HCT116 (cell line): ENCODE measurements at regions not wholly inside any gene's neighbourhood (a gene's known extent, or its start where the extent isn't known, plus 50 kb on each side); places are given as distances from the start of the nearest gene placed in this dataset.

Source experiments
- ATAC-seq: fragments of 200-7000 bp; cut with Tn5 transposase; 2 replicates; pipeline ENCODE4 v1.9.1; 2020; ENCODE audit warnings: mild to moderate bottlenecking, moderate library complexity
- BruUV-seq: library from RNA; stranded (reverse); fragments of 400-500 nt; replicated peaks from 2 replicates; lab custom pipeline; 2021; lab: Mats Ljungman, UMichigan
- CTCF ChIA-PET: fragments of 300-600 bp; sonication (Branson Sonifier 250); formaldehyde crosslinking; loops from one replicate; lab custom pipeline; 2021; ENCODE audit warnings: antibody characterized with exemption; lab: Charles Lee
- POLR2A ChIA-PET: fragments of 300-600, 350-600 bp; sonication (Branson Sonifier 250); formaldehyde crosslinking; loops from one replicate; lab custom pipeline; 2021; ENCODE audit warnings: antibody characterized with exemption; lab: Charles Lee
- RAD21 ChIA-PET, 2 experiments: fragments of 300-600 bp; sonication (Branson Sonifier 250); formaldehyde crosslinking; loops; one replicate each; lab custom pipeline; 2023; ENCODE audit warnings: low total read pairs in 2 of 2; ENCODE audit not compliant: uncharacterized antibody in 2 of 2, unreplicated experiment in 2 of 2, low non-redundant PET in 1 of 2; lab: Charles Lee
- DNase-seq: peaks from one replicate; pipeline ENCODE4 v3.0.0-alpha.2; 2010; ENCODE audit warnings: low read depth, low spot score
- H2AFZ ChIP-seq: fragments of 200-600 bp; shearing (Covaris generic), sonication (generic); 2 replicates; pipeline ENCODE4 v1.6.1; 2017; ENCODE audit warnings: low read depth, mixed run types, mixed read lengths, antibody characterized with exemption, low read length; ENCODE audit not compliant: poor library complexity, severe bottlenecking
- H3K27ac ChIP-seq: 2 replicates; pipeline ENCODE4 v1.5.1; 2012; ENCODE audit warnings: low read depth, low read length
- H3K27me3 ChIP-seq: fragments of 200-600 bp; sonication (generic); 2 replicates; pipeline ENCODE4 v1.6.1; 2016; ENCODE audit warnings: mixed run types, low read length, mixed read lengths; ENCODE audit not compliant: insufficient read depth
- H3K36me3 ChIP-seq, 2 experiments: fragments of 200-500 bp in 1 of 2; fragments of 200-600 bp in 1 of 2; sonication (Bioruptor generic) in 1 of 2; sonication (generic) in 1 of 2; 2 replicates each; pipeline versions ENCODE4 v1.5.1 to v1.6.1; 2014 to 2016; ENCODE audit warnings: low read length in 2 of 2, inconsistent platforms in 1 of 2, mixed read lengths in 1 of 2, mixed run types in 1 of 2; ENCODE audit not compliant: insufficient read depth in 2 of 2, control insufficient read depth in 1 of 2
- H3K4me1 ChIP-seq, 2 experiments: fragments of 200-600 bp in 1 of 2; sonication (generic) in 1 of 2; 2 replicates each; pipeline versions ENCODE4 v1.5.1 to v1.6.1; 2012 to 2017; ENCODE audit warnings: low read length in 2 of 2, inconsistent platforms in 1 of 2, mild to moderate bottlenecking in 1 of 2, mixed read lengths in 1 of 2, mixed run types in 1 of 2, moderate library complexity in 1 of 2; ENCODE audit not compliant: insufficient read depth in 2 of 2, control insufficient read depth in 1 of 2
- H3K4me2 ChIP-seq: fragments of 200-600 bp; sonication (generic); 2 replicates; pipeline ENCODE4 v1.6.1; 2017; ENCODE audit warnings: mixed run types, low read length, mixed read lengths
- H3K4me3 ChIP-seq, 2 experiments: fragments of 200-600 bp in 1 of 2; sonication (generic) in 1 of 2; replicated peaks in 1 of 2; 2 replicates each; pipeline ENCODE4 v1.5.1; 2011 to 2016; ENCODE audit warnings: low read length in 2 of 2, control low read depth in 1 of 2, low read depth in 1 of 2, mild to moderate bottlenecking in 1 of 2, mixed read lengths in 1 of 2, mixed run types in 1 of 2
- H3K79me2 ChIP-seq: fragments of 200-600 bp; sonication (generic); 2 replicates; pipeline ENCODE4 v1.6.1; 2017; ENCODE audit warnings: mild to moderate bottlenecking, mixed run types, low read length, moderate library complexity, mixed read lengths; ENCODE audit not compliant: insufficient read depth
- H3K9ac ChIP-seq: fragments of 200-600 bp; sonication (generic); 2 replicates; pipeline ENCODE4 v1.6.1; 2016; ENCODE audit warnings: low read length, mixed read lengths
- H3K9me2 ChIP-seq: fragments of 200-600 bp; sonication (generic), shearing (Covaris generic); 2 replicates; pipeline ENCODE4 v1.6.1; 2017; ENCODE audit warnings: mixed run types, mild to moderate bottlenecking, moderate library complexity; ENCODE audit not compliant: insufficient read depth
- H3K9me3 ChIP-seq, 2 experiments: fragments of 200-500 bp in 1 of 2; fragments of 200-600 bp in 1 of 2; sonication (Bioruptor generic) in 1 of 2; sonication (generic) in 1 of 2; 2 replicates each; pipeline ENCODE4 v1.6.1; 2014 to 2017; ENCODE audit warnings: low read length in 2 of 2, mixed read lengths in 2 of 2, inconsistent platforms in 1 of 2, low read depth in 1 of 2, mild to moderate bottlenecking in 1 of 2, mixed run types in 1 of 2, moderate library complexity in 1 of 2; ENCODE audit not compliant: control insufficient read depth in 1 of 2, insufficient read depth in 1 of 2
- H4K20me1 ChIP-seq: fragments of 200-600 bp; sonication (generic), shearing (Covaris generic); 2 replicates; pipeline ENCODE4 v1.6.1; 2017; ENCODE audit warnings: mixed run types, mild to moderate bottlenecking, moderate library complexity; ENCODE audit not compliant: insufficient read depth
- CBX3 ChIP-seq: IDR thresholded peaks from 2 replicates; pipeline ENCODE4 v1.6.1; 2012; ENCODE audit warnings: low read depth
- CEBPB ChIP-seq: IDR thresholded peaks from 2 replicates; pipeline ENCODE4 v1.6.1; 2012; ENCODE audit warnings: low read depth
- ELF1 ChIP-seq: IDR thresholded peaks from 2 replicates; pipeline ENCODE4 v1.6.1; 2012; ENCODE audit warnings: low read depth, borderline replicate concordance
- EZH2phosphoT487 ChIP-seq: fragments of 200-600 bp; IDR thresholded peaks from 2 replicates; pipeline ENCODE4 v1.6.1; 2018; ENCODE audit warnings: antibody characterized with exemption, borderline replicate concordance
- FOSL1 ChIP-seq: IDR thresholded peaks from 2 replicates; pipeline ENCODE4 v1.6.1; 2012; ENCODE audit warnings: low read depth
- JUND ChIP-seq: IDR thresholded peaks from 2 replicates; pipeline ENCODE4 v1.6.1; 2012
- POLR2AphosphoS5 ChIP-seq: IDR thresholded peaks from 2 replicates; pipeline ENCODE4 v1.6.1; 2011; ENCODE audit warnings: mild to moderate bottlenecking, low read depth, low read length, moderate library complexity
- RAD21 ChIP-seq: IDR thresholded peaks from 2 replicates; pipeline ENCODE4 v1.6.1; 2012; ENCODE audit warnings: low read depth, mild to moderate bottlenecking
- SP1 ChIP-seq: IDR thresholded peaks from 2 replicates; pipeline ENCODE4 v1.6.1; 2012; ENCODE audit warnings: low read depth
- TCF7L2 ChIP-seq: IDR thresholded peaks from 2 replicates; pipeline ENCODE4 v1.7.0; 2011; ENCODE audit warnings: borderline replicate concordance, inconsistent platforms; ENCODE audit not compliant: insufficient read depth, insufficient read length; ENCODE audit errors: extremely low read depth
- YY1 ChIP-seq: IDR thresholded peaks from 2 replicates; pipeline ENCODE4 v1.6.1; 2011; ENCODE audit warnings: low read length, low read depth, moderate library complexity, mild to moderate bottlenecking; ENCODE audit not compliant: insufficient replicate concordance; ENCODE audit errors: extremely low read depth
- ZFX ChIP-seq: fragments of 450-650 bp; IDR thresholded peaks from 2 replicates; pipeline ENCODE4 v1.6.1; 2017
- ZNF274 ChIP-seq: fragments of 200-500 bp; sonication (Bioruptor generic); IDR thresholded peaks from 2 replicates; pipeline ENCODE4 v1.6.1; 2014; ENCODE audit warnings: mild to moderate bottlenecking, low read depth, low read length, inconsistent platforms
- intact Hi-C: fragments of 100-400 bp; cut with micrococcal nuclease; formaldehyde crosslinking; loops from 2 replicates; pipeline ENCODE4 v1.10.0; 2022
- TF ChIP-seq, protein P1 (sequence below): IDR thresholded peaks from 2 replicates; pipeline ENCODE4 v1.6.1; 2011; ENCODE audit warnings: mild to moderate bottlenecking, low read length, moderate library complexity; ENCODE audit not compliant: insufficient replicate concordance; ENCODE audit errors: extremely low read depth
- TF ChIP-seq, protein P2 (sequence below), 3 experiments: fragments of 200-600 bp in 1 of 3; sonication (generic) in 1 of 3; IDR thresholded peaks in 2 of 3; conservative IDR thresholded peaks in 1 of 3; 2 replicates each; pipeline ENCODE4 v1.5.1; 2012 to 2017; ENCODE audit warnings: low read depth in 2 of 3, low read length in 2 of 3, antibody characterized with exemption in 1 of 3, borderline replicate concordance in 1 of 3, control low read depth in 1 of 3, mild to moderate bottlenecking in 1 of 3, mixed read lengths in 1 of 3, mixed run types in 1 of 3, moderate library complexity in 1 of 3; ENCODE audit not compliant: insufficient read depth in 1 of 3

DNA sequence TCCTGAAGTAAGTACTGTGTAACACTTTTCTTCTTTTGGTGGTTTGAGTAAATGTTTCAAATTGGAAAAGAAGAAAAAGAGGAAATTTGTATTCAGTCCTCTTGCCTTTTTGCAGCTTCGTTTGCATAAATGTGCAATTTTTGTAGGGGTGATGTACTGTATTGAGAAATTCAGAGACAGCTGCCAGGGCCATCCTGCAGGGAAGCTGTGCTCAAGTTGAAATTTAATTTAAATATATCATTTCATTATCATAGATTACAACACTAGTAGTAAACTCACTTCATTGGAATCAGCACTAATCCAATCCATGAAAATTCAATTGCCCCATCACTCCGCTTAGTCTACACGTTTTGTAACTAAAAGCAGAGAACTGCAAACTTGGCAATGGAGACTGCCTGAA is 415.4 kb downstream of the DNAJB9 start:
- no peaks in the 10 kb centered on the region for H3K79me2 ChIP-seq
- H3K9me3 ChIP-seq, result no peaks in the 10 kb centered on the region
- DNase-seq (no peak), ATAC-seq (no peak)
- no peaks in the 10 kb centered on the region for H3K4me1 ChIP-seq
- H2AFZ ChIP-seq, result no peak overlapping the region
- H3K4me3 ChIP-seq, result no peak overlapping the region
- H3K9me2 ChIP-seq, result no peaks in the 10 kb centered on the region
- no TSS peak for BruUV-seq
- H3K9ac ChIP-seq, result no peak overlapping the region
- CTCF ChIA-PET, result no interaction called here
- POLR2A ChIA-PET, result interaction anchor here (0.6 kb wide), 1 partner anchor 327 kb away, joined by 3 read pairs; no protein-coding TSS in a partner anchor
- intact Hi-C loops, result loop anchor here (10.0 kb wide), 1 partner anchor 490 kb away; no protein-coding TSS in a partner anchor
- H3K27me3 ChIP-seq, result no peaks in the 10 kb centered on the region
- H3K4me2 ChIP-seq, result no peak overlapping the region
- no peaks in the 10 kb centered on the region for H3K36me3 ChIP-seq
- TF ChIP-seq JUND (no peak), ZFX (no peak), RAD21 (no peak), FOSL1 (no peak), POLR2AphosphoS5 (no peak), CBX3 (no peak), CEBPB (no peak)
- TF ChIP-seq, protein P1, sequence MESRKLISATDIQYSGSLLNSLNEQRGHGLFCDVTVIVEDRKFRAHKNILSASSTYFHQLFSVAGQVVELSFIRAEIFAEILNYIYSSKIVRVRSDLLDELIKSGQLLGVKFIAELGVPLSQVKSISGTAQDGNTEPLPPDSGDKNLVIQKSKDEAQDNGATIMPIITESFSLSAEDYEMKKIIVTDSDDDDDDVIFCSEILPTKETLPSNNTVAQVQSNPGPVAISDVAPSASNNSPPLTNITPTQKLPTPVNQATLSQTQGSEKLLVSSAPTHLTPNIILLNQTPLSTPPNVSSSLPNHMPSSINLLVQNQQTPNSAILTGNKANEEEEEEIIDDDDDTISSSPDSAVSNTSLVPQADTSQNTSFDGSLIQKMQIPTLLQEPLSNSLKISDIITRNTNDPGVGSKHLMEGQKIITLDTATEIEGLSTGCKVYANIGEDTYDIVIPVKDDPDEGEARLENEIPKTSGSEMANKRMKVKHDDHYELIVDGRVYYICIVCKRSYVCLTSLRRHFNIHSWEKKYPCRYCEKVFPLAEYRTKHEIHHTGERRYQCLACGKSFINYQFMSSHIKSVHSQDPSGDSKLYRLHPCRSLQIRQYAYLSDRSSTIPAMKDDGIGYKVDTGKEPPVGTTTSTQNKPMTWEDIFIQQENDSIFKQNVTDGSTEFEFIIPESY, result no peak
- H3K27ac ChIP-seq, result no peak overlapping the region
- RAD21 ChIA-PET, result no interaction called here
- H4K20me1 ChIP-seq, result no peaks in the 10 kb centered on the region

DNA sequence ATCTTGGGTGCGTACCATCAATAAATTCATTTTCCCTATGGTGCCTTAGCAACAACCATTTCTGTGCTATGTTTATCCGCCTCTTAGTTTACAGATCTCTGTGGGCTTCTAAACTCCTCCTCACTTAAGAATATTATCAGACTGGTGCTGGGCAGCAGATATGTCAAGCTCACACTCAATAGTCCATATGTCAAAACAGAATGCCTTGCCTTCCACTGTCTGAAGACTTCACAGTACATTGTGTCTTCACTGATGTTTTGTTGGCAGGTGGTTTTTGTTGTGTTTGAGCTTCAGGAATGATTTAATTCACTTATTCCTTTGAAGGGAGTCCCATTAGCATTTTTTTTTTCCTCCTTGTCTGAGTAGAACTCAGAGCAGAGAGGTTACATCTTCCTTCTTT is 419.6 kb downstream of the DNAJB9 start:
- RAD21 ChIA-PET, result no interaction called here
- H3K9ac ChIP-seq, result no peak overlapping the region
- no peak overlapping the region for H3K27ac ChIP-seq
- no peak for TF ChIP-seq ELF1
- no peak for TF ChIP-seq JUND
- TF ChIP-seq SP1, result no peak
- TF ChIP-seq CBX3, result no peak
- TF ChIP-seq ZNF274, result no peak
- no peak for TF ChIP-seq YY1
- no peak for TF ChIP-seq EZH2phosphoT487
- no peak for TF ChIP-seq TCF7L2
- TF ChIP-seq, protein P2, sequence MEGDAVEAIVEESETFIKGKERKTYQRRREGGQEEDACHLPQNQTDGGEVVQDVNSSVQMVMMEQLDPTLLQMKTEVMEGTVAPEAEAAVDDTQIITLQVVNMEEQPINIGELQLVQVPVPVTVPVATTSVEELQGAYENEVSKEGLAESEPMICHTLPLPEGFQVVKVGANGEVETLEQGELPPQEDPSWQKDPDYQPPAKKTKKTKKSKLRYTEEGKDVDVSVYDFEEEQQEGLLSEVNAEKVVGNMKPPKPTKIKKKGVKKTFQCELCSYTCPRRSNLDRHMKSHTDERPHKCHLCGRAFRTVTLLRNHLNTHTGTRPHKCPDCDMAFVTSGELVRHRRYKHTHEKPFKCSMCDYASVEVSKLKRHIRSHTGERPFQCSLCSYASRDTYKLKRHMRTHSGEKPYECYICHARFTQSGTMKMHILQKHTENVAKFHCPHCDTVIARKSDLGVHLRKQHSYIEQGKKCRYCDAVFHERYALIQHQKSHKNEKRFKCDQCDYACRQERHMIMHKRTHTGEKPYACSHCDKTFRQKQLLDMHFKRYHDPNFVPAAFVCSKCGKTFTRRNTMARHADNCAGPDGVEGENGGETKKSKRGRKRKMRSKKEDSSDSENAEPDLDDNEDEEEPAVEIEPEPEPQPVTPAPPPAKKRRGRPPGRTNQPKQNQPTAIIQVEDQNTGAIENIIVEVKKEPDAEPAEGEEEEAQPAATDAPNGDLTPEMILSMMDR (IDR thresholded peaks at IDR 0.05 in 2 of 3, conservative IDR thresholded peaks at IDR 0.05 in 1 of 3; ENCODE audit: borderline replicate concordance in 1 of 3, insufficient read depth in 1 of 3, low read depth in 2 of 3, low read length in 2 of 3), result no peak
- no peaks in the 10 kb centered on the region for H4K20me1 ChIP-seq
- CTCF ChIA-PET, result no interaction called here
- intact Hi-C loops, result loop anchor here (10.0 kb wide), 1 partner anchor 485 kb away; no protein-coding TSS in a partner anchor
- no peaks in the 10 kb centered on the region for H3K36me3 ChIP-seq
- POLR2A ChIA-PET, result no interaction called here
- no peaks in the 10 kb centered on the region for H3K79me2 ChIP-seq
- BruUV-seq, result no TSS peak
- H3K9me3 ChIP-seq, result no peaks in the 10 kb centered on the region
- H3K27me3 ChIP-seq, result no peaks in the 10 kb centered on the region
- DNase-seq (no peak), ATAC-seq (no peak)
- no peaks in the 10 kb centered on the region for H3K9me2 ChIP-seq
- H3K4me2 ChIP-seq, result no peak overlapping the region
- H3K4me1 ChIP-seq, result no peaks in the 10 kb centered on the region
- no peak overlapping the region for H2AFZ ChIP-seq
- no peak overlapping the region for H3K4me3 ChIP-seq
